Hepatocyte (in vitro differentiated cells): ENCODE measurements at regions not wholly inside any gene's neighbourhood (a gene's known extent, or its start where the extent isn't known, plus 50 kb on each side); places are given as distances from the start of the nearest gene placed in this dataset.

Source experiments
- DNase-seq: peaks from one replicate; pipeline ENCODE4 v3.0.0-alpha.2; 2016; ENCODE audit warnings: low spot score
- H2AFZ ChIP-seq: fragments of 200-600 bp; sonication (generic); 2 replicates; pipeline ENCODE4 v1.6.0; 2016; ENCODE audit warnings: antibody characterized with exemption, mild to moderate bottlenecking
- H3K27ac ChIP-seq: fragments of 200-600 bp; sonication (generic); 2 replicates; pipeline ENCODE4 v1.5.1; 2016; ENCODE audit warnings: mild to moderate bottlenecking
- H3K27me3 ChIP-seq: fragments of 200-600 bp; sonication (generic); 2 replicates; pipeline ENCODE4 v1.6.1; 2016
- H3K36me3 ChIP-seq: fragments of 200-600 bp; sonication (generic); replicated peaks from 2 replicates; pipeline ENCODE4 v1.5.1; 2016; ENCODE audit warnings: low read depth; ENCODE audit not compliant: insufficient read depth
- H3K4me1 ChIP-seq: fragments of 200-600 bp; sonication (generic); 2 replicates; pipeline ENCODE4 v1.5.1; 2016; ENCODE audit warnings: mild to moderate bottlenecking, moderate library complexity; ENCODE audit not compliant: insufficient read depth
- H3K4me2 ChIP-seq: fragments of 200-600 bp; sonication (generic); 2 replicates; pipeline ENCODE4 v1.6.0; 2016
- H3K4me3 ChIP-seq: fragments of 200-600 bp; sonication (generic); 2 replicates; pipeline ENCODE4 v1.5.1; 2016; ENCODE audit warnings: mild to moderate bottlenecking
- H3K79me2 ChIP-seq: fragments of 200-600 bp; sonication (generic); 2 replicates; pipeline ENCODE4 v1.6.0; 2017; ENCODE audit warnings: mild to moderate bottlenecking
- H3K9me2 ChIP-seq: fragments of 200-600 bp; sonication (generic); replicated peaks from 2 replicates; pipeline ENCODE4 v1.6.0; 2017; ENCODE audit warnings: mild to moderate bottlenecking; ENCODE audit not compliant: insufficient read depth
- H3K9me3 ChIP-seq: fragments of 200-600 bp; sonication (generic); 2 replicates; pipeline ENCODE4 v1.5.1; 2016; ENCODE audit warnings: low read depth, mild to moderate bottlenecking
- H4K20me1 ChIP-seq: fragments of 200-600 bp; sonication (generic); 2 replicates; pipeline ENCODE4 v1.6.0; 2016; ENCODE audit warnings: mild to moderate bottlenecking; ENCODE audit not compliant: insufficient read depth, poor library complexity, severe bottlenecking
- EZH2 ChIP-seq: fragments of 200-600 bp; sonication (generic); IDR thresholded peaks from 2 replicates; pipeline ENCODE4 v1.6.1; 2016; ENCODE audit warnings: antibody characterized with exemption, mild to moderate bottlenecking, borderline replicate concordance
- EZH2phosphoT487 ChIP-seq: fragments of 200-600 bp; sonication (generic); IDR thresholded peaks from one replicate; pipeline ENCODE4 v1.6.1; 2018; ENCODE audit warnings: antibody characterized with exemption, mild to moderate bottlenecking, low read depth, moderate library complexity; ENCODE audit not compliant: unreplicated experiment, severe bottlenecking
- WGBS: methylation state at CpG from one replicate; pipeline ENCODE4 v1.1.6; 2016; ENCODE audit warnings: low lambda C conversion rate; ENCODE audit errors: missing lambda C conversion rate; 5-methylcytosine and 5-hydroxymethylcytosine counted together
- TF ChIP-seq, protein P1 (sequence below): fragments of 200-600 bp; sonication (generic); IDR thresholded peaks from 2 replicates; pipeline ENCODE4 v1.5.1; 2016; ENCODE audit warnings: antibody characterized with exemption, mild to moderate bottlenecking; ENCODE audit not compliant: poor library complexity

DNA sequence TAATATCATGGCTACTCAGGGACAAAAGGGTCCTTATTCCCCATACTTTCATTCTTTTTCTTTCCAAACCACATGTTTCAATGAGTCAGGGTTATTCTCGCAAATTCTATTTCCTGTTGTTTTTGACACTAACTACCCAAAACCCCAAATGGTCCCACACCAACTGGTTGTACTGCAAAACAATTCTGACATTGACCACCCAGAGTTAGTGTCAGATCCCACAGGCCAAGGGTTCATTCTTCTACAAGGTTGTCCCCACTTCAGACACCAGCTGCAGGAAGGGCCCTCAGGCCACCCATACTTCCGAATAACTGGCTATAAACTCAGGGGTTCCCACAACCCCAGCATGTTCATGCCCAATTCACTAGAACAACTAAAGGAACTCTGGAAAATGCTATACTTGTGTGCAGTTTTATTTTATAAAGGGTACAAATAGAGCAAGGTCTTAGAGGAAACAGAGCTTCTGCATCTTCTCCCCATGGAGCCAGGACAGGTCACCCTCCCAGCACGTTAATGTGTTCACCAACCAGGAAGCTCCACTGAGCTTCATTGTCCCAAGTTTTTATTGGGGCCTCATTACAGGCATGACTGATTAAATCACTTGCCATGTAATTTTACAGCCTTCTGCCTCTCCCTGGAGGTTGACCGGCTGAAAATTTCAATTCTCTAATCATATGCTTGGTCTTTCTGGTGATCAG, 334.8 kb downstream of the DRD1 start:
- H3K27ac ChIP-seq, result no peak overlapping the region
- no peak overlapping the region for H3K4me3 ChIP-seq
- H3K4me1 ChIP-seq, result no peaks in the 10 kb centered on the region
- no peak overlapping the region for H3K4me2 ChIP-seq
- H4K20me1 ChIP-seq, result no peaks in the 10 kb centered on the region
- H3K9me3 ChIP-seq, result no peaks in the 10 kb centered on the region
- TF ChIP-seq EZH2, result no peak
- TF ChIP-seq, protein P1, sequence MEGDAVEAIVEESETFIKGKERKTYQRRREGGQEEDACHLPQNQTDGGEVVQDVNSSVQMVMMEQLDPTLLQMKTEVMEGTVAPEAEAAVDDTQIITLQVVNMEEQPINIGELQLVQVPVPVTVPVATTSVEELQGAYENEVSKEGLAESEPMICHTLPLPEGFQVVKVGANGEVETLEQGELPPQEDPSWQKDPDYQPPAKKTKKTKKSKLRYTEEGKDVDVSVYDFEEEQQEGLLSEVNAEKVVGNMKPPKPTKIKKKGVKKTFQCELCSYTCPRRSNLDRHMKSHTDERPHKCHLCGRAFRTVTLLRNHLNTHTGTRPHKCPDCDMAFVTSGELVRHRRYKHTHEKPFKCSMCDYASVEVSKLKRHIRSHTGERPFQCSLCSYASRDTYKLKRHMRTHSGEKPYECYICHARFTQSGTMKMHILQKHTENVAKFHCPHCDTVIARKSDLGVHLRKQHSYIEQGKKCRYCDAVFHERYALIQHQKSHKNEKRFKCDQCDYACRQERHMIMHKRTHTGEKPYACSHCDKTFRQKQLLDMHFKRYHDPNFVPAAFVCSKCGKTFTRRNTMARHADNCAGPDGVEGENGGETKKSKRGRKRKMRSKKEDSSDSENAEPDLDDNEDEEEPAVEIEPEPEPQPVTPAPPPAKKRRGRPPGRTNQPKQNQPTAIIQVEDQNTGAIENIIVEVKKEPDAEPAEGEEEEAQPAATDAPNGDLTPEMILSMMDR, result no peak
- no peak overlapping the region for H2AFZ ChIP-seq
- H3K9me2 ChIP-seq, result no peaks in the 10 kb centered on the region
- H3K36me3 ChIP-seq, result no peaks in the 10 kb centered on the region
- 95% methylated on average over 4 of the region's 4 CpGs for WGBS
- no peaks in the 10 kb centered on the region for H3K79me2 ChIP-seq
- no peak for DNase-seq
- H3K27me3 ChIP-seq, result peaks cover 2% of the 10 kb centered on the region

DNA sequence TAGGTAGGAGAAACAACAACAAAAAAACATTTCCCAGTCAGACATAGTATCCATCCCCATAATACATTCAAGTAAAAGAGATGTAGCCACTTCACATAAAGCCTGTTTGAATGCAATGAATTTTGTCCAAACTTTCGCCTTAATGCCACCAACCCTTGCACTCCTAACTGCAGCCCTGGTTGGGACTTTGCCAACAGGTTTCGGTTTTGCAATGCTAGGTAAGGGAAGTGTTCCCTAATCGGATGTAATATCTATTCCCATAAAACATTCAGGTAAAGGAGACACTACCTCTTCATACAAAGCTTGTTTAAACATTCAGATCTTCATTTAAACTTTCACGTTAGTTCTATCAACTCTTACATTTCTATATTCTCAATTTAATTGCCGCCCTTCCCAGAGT, 336.1 kb downstream of the DRD1 start:
- Histone ChIP-seq H2AFZ (no peak overlapping the region), H3K27ac (no peak overlapping the region), H4K20me1 (no peaks in the 10 kb centered on the region), H3K4me1 (no peaks in the 10 kb centered on the region), H3K36me3 (no peaks in the 10 kb centered on the region), H3K27me3 (peaks cover 9% of the 10 kb centered on the region), H3K79me2 (no peaks in the 10 kb centered on the region), H3K4me2 (no peak overlapping the region), H3K9me3 (no peaks in the 10 kb centered on the region), H3K4me3 (no peak overlapping the region), H3K9me2 (no peaks in the 10 kb centered on the region)
- no peak for DNase-seq
- no peak for TF ChIP-seq EZH2phosphoT487
- TF ChIP-seq EZH2, result no peak
- TF ChIP-seq, protein P1, result no peak
- 77% methylated on average over 5 of the region's 5 CpGs for WGBS

- Histone ChIP-seq H3K9me2 (no peaks in the 10 kb centered on the region), H4K20me1 (no peaks in the 10 kb centered on the region), H3K4me2 (no peak overlapping the region), H3K27ac (no peak overlapping the region), H3K27me3 (peaks cover 9% of the 10 kb centered on the region), H3K79me2 (no peaks in the 10 kb centered on the region), H3K4me1 (no peaks in the 10 kb centered on the region), H2AFZ (no peak overlapping the region), H3K9me3 (no peaks in the 10 kb centered on the region), H3K36me3 (no peaks in the 10 kb centered on the region), H3K4me3 (no peak overlapping the region)
- TF ChIP-seq EZH2 (no peak), EZH2phosphoT487 (no peak)
- TF ChIP-seq, protein P1, result no peak
- DNase-seq, result no peak
- 95% methylated on average over 1 of the region's 1 CpG for WGBS
These were observed 336.9 kb downstream of the DRD1 start for GRCh38 chr5:175107028-175107588.
